WI38 (cell line): ENCODE measurements at regions not wholly inside any gene's neighbourhood (a gene's known extent, or its start where the extent isn't known, plus 50 kb on each side); places are given as distances from the start of the nearest gene placed in this dataset.
"Not testable (repeated sequence)": the region's sequence is repeated elsewhere in the genome, so short reads cannot be mapped to it uniquely, and the experiment has no call there.

ENCODE experiments used
- H3K4me3 ChIP-seq: 2 replicates; pipeline ENCODE4 v1.5.1; 2011; ENCODE audit warnings: low read depth, mild to moderate bottlenecking, control low read depth, low read length
- CTCF ChIP-seq: IDR thresholded peaks from 2 replicates; pipeline ENCODE4 v1.5.1; 2012; ENCODE audit warnings: low read depth, mild to moderate bottlenecking, control low read depth, low read length

- not testable (repeated sequence) for H3K4me3 ChIP-seq
Measured at GRCh38 chr1:121092329-121092968, 91.7 kb downstream of the FAM72B start.

- not testable (repeated sequence) for H3K4me3 ChIP-seq
Measured at GRCh38 chr1:121095014-121095413, 89.1 kb downstream of the FAM72B start.

- peak overlapping the region; percentile 38 for H3K4me3 ChIP-seq
- peak; percentile 41 for TF ChIP-seq CTCF
Measured at GRCh38 chr1:121097127-121097866, 86.8 kb downstream of the FAM72B start.

- not testable (repeated sequence) for H3K4me3 ChIP-seq
Measured at GRCh38 chr1:121097867-121098215, 86.3 kb downstream of the FAM72B start.

GRCh38 chr1:121109025-121109424, 75.1 kb downstream of the FAM72B start:
- not testable (repeated sequence) for H3K4me3 ChIP-seq

- peak overlapping the region; percentile 43 for H3K4me3 ChIP-seq
Measured at GRCh38 chr1:121116522-121117297, 67.4 kb downstream of the FAM72B start.

- H3K4me3 ChIP-seq, result peak overlapping the region; percentile 43
Measured at GRCh38 chr1:121117298-121117611, 66.9 kb downstream of the FAM72B start.

GRCh38 chr1:121117622-121118479, 66.3 kb downstream of the FAM72B start:
- peak overlapping the region; percentile 54 for H3K4me3 ChIP-seq
